Stomach (tissue), 8 donors: ENCODE measurements at regions not wholly inside any gene's neighbourhood (a gene's known extent, or its start where the extent isn't known, plus 50 kb on each side); places are given as distances from the start of the nearest gene placed in this dataset.

Experiments used
- DNase-seq, 2 donors: peaks; one replicate each; pipeline versions ENCODE4 v3.0.0 to v3.0.0-alpha.2; 2013 to 2019
- H3K27ac ChIP-seq, 5 donors: fragments of 200-600 bp in 4 of 5; sonication (generic) in 4 of 5; one replicate each; pipeline ENCODE4 v1.5.1; 2013 to 2019; ENCODE audit warnings: mild to moderate bottlenecking in 1 of 5, moderate library complexity in 1 of 5
- H3K27me3 ChIP-seq, 3 donors: fragments of 200-600 bp; sonication (generic); one replicate each; pipeline ENCODE4 v1.5.1; 2017 to 2019; ENCODE audit warnings: mixed run types in 1 of 3
- H3K36me3 ChIP-seq, 4 donors: fragments of 200-600 bp; sonication (generic); 1 replicate in 3 of 4; 2 replicates in 1 of 4; pipeline ENCODE4 v1.5.1; 2016 to 2019
- H3K4me1 ChIP-seq, 4 donors: fragments of 200-600 bp; sonication (generic); one replicate each; pipeline ENCODE4 v1.5.1; 2016 to 2019
- H3K4me3 ChIP-seq, 4 donors: fragments of 200-600 bp; sonication (generic) in 3 of 4; one replicate each; pipeline ENCODE4 v1.5.1; 2016 to 2019; ENCODE audit warnings: mild to moderate bottlenecking in 1 of 4
- H3K9me3 ChIP-seq, 4 donors: fragments of 200-600 bp; sonication (generic); one replicate each; pipeline ENCODE4 v1.5.1; 2016 to 2019
- CTCF ChIP-seq, 7 experiments: fragments of 450-650 bp in 4 of 7; fragments of 200-600 bp in 3 of 7; sonication (generic) in 3 of 7; IDR thresholded peaks; one replicate each; pipeline ENCODE4 v1.5.1; 2016 to 2019; ENCODE audit warnings: antibody characterized with exemption in 7 of 7, control low read depth in 2 of 7, mild to moderate bottlenecking in 1 of 7
- EP300 ChIP-seq: sonication (generic); formaldehyde crosslinking; IDR thresholded peaks from one replicate; pipeline ENCODE4 v1.6.1; 2017; ENCODE audit warnings: antibody characterized with exemption
- POLR2A ChIP-seq, 4 donors: fragments of 450-650 bp; IDR thresholded peaks; one replicate each; pipeline ENCODE4 v1.6.1; 2016; ENCODE audit warnings: antibody characterized with exemption in 4 of 4, control low read depth in 2 of 4, mild to moderate bottlenecking in 1 of 4, moderate library complexity in 1 of 4
- POLR2AphosphoS5 ChIP-seq, 3 donors: sonication (generic); formaldehyde crosslinking; IDR thresholded peaks; one replicate each; pipeline ENCODE4 v1.6.1; 2016; ENCODE audit warnings: antibody characterized with exemption in 3 of 3
- WGBS, 5 donors: extraction: QIAGEN DNeasy Blood & Tissue Kit in 3 of 5; methylation state at CpG; one replicate each; pipeline versions ENCODE4 v1.1.5 to v1.1.7; 2013 to 2018; 5-methylcytosine and 5-hydroxymethylcytosine counted together
- intact Hi-C: fragments of 100-400 bp; cut with DNase I; formaldehyde crosslinking; loops from one replicate; pipeline ENCODE4 v1.15.1; 2023; ENCODE audit warnings: low total_unique reads
- donor health status: healthy with polysubstance abuse.
- donor health status: Bipolar disorder and iron deficiency.
- donor health status: healthy.

GRCh38 chr5:159695741-159696294 lies 220.5 kb upstream of the ADRA1B start:
- intact Hi-C loops, result no loop called here
- no peak overlapping the region for H3K27ac ChIP-seq
- no peaks in the 10 kb centered on the region for H3K9me3 ChIP-seq
- TF ChIP-seq EP300, result no peak
- no peak for TF ChIP-seq POLR2AphosphoS5 (IDR thresholded peaks at IDR 0.05)
- TF ChIP-seq CTCF (IDR thresholded peaks at IDR 0.05), result no peak
- no peak for TF ChIP-seq POLR2A (IDR thresholded peaks at IDR 0.05)
- H3K36me3 ChIP-seq, result no peaks in the 10 kb centered on the region
- no peaks in the 10 kb centered on the region for H3K27me3 ChIP-seq
- H3K4me3 ChIP-seq, result no peak overlapping the region
- no peaks in the 10 kb centered on the region for H3K4me1 ChIP-seq
- DNase-seq, result peak in 1 of 2 donors; percentile 13
- 63 to 71% (median 68%) methylated on average over 5 of the region's 5 CpGs for WGBS, 5 donors

- Histone ChIP-seq H3K36me3 (no peaks in the 10 kb centered on the region), H3K9me3 (no peaks in the 10 kb centered on the region), H3K4me3 (no peak overlapping the region), H3K4me1 (no peaks in the 10 kb centered on the region), H3K27me3 (no peaks in the 10 kb centered on the region), H3K27ac (no peak overlapping the region)
- DNase-seq, result no peak
- no peak for TF ChIP-seq CTCF (IDR thresholded peaks at IDR 0.05)
- no peak for TF ChIP-seq POLR2AphosphoS5 (IDR thresholded peaks at IDR 0.05)
- TF ChIP-seq EP300, result no peak
- TF ChIP-seq POLR2A (IDR thresholded peaks at IDR 0.05), result no peak
- intact Hi-C loops, result no loop called here
Observed at GRCh38 chr5:159697530-159697929, 218.8 kb upstream of the ADRA1B start.

GRCh38 chr5:159698322-159698721 lies 218.0 kb upstream of the ADRA1B start:
- no peak overlapping the region for H3K4me3 ChIP-seq
- no peak overlapping the region for H3K27ac ChIP-seq
- no peaks in the 10 kb centered on the region for H3K9me3 ChIP-seq
- H3K27me3 ChIP-seq, result no peaks in the 10 kb centered on the region
- TF ChIP-seq POLR2A (IDR thresholded peaks at IDR 0.05) (no peak), EP300 (no peak), POLR2AphosphoS5 (IDR thresholded peaks at IDR 0.05) (no peak), CTCF (IDR thresholded peaks at IDR 0.05) (no peak)
- intact Hi-C loops, result no loop called here
- no peak for DNase-seq
- no peaks in the 10 kb centered on the region for H3K36me3 ChIP-seq
- H3K4me1 ChIP-seq, result no peaks in the 10 kb centered on the region

- H3K9me3 ChIP-seq, result no peaks in the 10 kb centered on the region
- no peaks in the 10 kb centered on the region for H3K27me3 ChIP-seq
- H3K4me3 ChIP-seq, result no peak overlapping the region
- no peak for TF ChIP-seq CTCF (IDR thresholded peaks at IDR 0.05)
- TF ChIP-seq POLR2A (IDR thresholded peaks at IDR 0.05), result no peak
- no peak for TF ChIP-seq EP300
- TF ChIP-seq POLR2AphosphoS5 (IDR thresholded peaks at IDR 0.05), result no peak
- no peaks in the 10 kb centered on the region for H3K4me1 ChIP-seq
- DNase-seq, result no peak
- intact Hi-C loops, result no loop called here
- no peaks in the 10 kb centered on the region for H3K36me3 ChIP-seq
- H3K27ac ChIP-seq, result no peak overlapping the region
Observed at GRCh38 chr5:159700016-159700415, 216.3 kb upstream of the ADRA1B start.
